PFSK-1 (cell line): ENCODE measurements at regions not wholly inside any gene's neighbourhood (a gene's known extent, or its start where the extent isn't known, plus 50 kb on each side); places are given as distances from the start of the nearest gene placed in this dataset.

ENCODE experiments used
- FOXP2 ChIP-seq: optimal IDR thresholded peaks from 2 replicates; pipeline ENCODE3; 2011; ENCODE audit warnings: borderline replicate concordance, control low read depth, inconsistent platforms; ENCODE audit not compliant: insufficient read depth; ENCODE audit errors: extremely low read length, extremely low read depth
- POLR2AphosphoS5 ChIP-seq: IDR thresholded peaks from 2 replicates; pipeline ENCODE4 v1.6.1; 2012; ENCODE audit warnings: low read depth, mild to moderate bottlenecking, control low read depth, low read length, moderate library complexity
- SIN3A ChIP-seq: IDR thresholded peaks from 2 replicates; pipeline ENCODE4 v1.6.1; 2012; ENCODE audit warnings: mild to moderate bottlenecking, low read length, moderate library complexity, borderline replicate concordance; ENCODE audit not compliant: insufficient read depth
- TAF1 ChIP-seq: IDR thresholded peaks from 2 replicates; pipeline ENCODE4 v1.6.1; 2012; ENCODE audit warnings: low read length, control low read depth, borderline replicate concordance; ENCODE audit not compliant: insufficient read depth
- TF ChIP-seq, protein P1 (sequence below), 2 experiments: IDR thresholded peaks; 2 replicates each; pipeline versions ENCODE4 v1.6.1 to v1.8.0; 2011 to 2012; ENCODE audit warnings: low read depth in 2 of 2, low read length in 2 of 2, control low read depth in 1 of 2, inconsistent platforms in 1 of 2, mild to moderate bottlenecking in 1 of 2, moderate library complexity in 1 of 2; ENCODE audit not compliant: insufficient read depth in 1 of 2

DNA sequence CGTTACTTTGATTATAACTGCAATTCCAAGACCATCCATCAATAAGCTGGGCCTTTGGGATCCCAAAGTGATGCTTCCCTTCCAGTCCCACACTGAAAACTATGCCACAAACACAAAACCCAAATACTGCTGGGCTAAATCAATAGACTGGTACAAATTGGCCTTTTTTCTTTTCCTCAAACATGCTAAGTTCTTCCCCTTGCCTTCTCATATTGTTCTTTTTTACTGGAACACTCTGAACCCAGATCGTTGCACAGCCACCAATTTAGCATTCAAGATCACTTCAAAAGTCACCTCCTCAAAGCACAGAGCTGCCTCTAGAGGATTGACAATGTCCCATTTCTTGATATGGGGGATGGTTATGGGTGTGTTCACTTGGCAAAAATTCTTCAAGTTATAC, 66.0 kb downstream of the ACTL7B start:
- no peak for TF ChIP-seq POLR2AphosphoS5
- TF ChIP-seq FOXP2, result no peak
- TF ChIP-seq, protein P1, sequence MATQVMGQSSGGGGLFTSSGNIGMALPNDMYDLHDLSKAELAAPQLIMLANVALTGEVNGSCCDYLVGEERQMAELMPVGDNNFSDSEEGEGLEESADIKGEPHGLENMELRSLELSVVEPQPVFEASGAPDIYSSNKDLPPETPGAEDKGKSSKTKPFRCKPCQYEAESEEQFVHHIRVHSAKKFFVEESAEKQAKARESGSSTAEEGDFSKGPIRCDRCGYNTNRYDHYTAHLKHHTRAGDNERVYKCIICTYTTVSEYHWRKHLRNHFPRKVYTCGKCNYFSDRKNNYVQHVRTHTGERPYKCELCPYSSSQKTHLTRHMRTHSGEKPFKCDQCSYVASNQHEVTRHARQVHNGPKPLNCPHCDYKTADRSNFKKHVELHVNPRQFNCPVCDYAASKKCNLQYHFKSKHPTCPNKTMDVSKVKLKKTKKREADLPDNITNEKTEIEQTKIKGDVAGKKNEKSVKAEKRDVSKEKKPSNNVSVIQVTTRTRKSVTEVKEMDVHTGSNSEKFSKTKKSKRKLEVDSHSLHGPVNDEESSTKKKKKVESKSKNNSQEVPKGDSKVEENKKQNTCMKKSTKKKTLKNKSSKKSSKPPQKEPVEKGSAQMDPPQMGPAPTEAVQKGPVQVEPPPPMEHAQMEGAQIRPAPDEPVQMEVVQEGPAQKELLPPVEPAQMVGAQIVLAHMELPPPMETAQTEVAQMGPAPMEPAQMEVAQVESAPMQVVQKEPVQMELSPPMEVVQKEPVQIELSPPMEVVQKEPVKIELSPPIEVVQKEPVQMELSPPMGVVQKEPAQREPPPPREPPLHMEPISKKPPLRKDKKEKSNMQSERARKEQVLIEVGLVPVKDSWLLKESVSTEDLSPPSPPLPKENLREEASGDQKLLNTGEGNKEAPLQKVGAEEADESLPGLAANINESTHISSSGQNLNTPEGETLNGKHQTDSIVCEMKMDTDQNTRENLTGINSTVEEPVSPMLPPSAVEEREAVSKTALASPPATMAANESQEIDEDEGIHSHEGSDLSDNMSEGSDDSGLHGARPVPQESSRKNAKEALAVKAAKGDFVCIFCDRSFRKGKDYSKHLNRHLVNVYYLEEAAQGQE (IDR thresholded peaks at IDR 0.05; ENCODE audit: insufficient read depth in 1 of 2, low read depth in 2 of 2, low read length in 2 of 2), result no peak
- TF ChIP-seq TAF1, result no peak
- no peak for TF ChIP-seq SIN3A
